ENCODE measurements at regions not wholly inside any gene's neighbourhood (a gene's known extent, or its start where the extent isn't known, plus 50 kb on each side); places are given as distances from the start of the nearest gene placed in this dataset.
"Not testable (repeated sequence)": the region's sequence is repeated elsewhere in the genome, so short reads cannot be mapped to it uniquely, and the experiment has no call there.

GRCh38 chr7:37545619-37546534, 97.2 kb upstream of the ELMO1 start:
- intact Hi-C loops (cut with DNase I) = no loop called here

DNA sequence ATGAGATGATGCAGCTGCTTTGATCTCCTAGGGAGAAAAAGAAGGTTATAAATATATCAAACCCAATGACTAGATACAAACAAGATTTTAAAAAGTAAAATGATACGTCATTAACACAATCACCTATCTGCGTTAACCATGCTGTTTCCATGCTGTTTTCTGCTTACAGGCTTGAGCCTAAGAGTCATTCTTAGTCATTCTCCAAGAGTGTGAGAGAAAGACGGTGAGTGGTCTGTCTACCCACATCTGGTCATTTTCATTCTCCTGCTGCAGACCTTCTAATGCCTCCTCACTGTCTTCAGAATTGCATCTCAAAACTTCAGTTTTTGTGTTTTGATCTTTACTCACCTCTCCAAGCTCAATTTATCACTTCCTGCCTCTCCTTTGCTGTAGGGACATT, 98.0 kb upstream of the ELMO1 start:
- intact Hi-C loops (cut with DNase I) = no loop called here
- no peak for DNase-seq

More at GRCh38 chr7:37545619-37546534, 97.2 kb upstream of the ELMO1 start:
- DNase-seq = no peak

GRCh38 chr7:37549076-37549931, 100.6 kb upstream of the ELMO1 start:
- DNase-seq = no peak
- intact Hi-C loops (cut with DNase I) = no loop called here

GRCh38 chr7:37550426-37550825, 101.8 kb upstream of the ELMO1 start:
- intact Hi-C loops (cut with DNase I) = no loop called here
- DNase-seq = no peak

- intact Hi-C loops (cut with DNase I) = no loop called here
- DNase-seq = no peak
Measured at GRCh38 chr7:37550872-37551271, 102.2 kb upstream of the ELMO1 start.

GRCh38 chr7:37552030-37552429, 103.4 kb upstream of the ELMO1 start:
- intact Hi-C loops (cut with DNase I) = no loop called here
- DNase-seq = no peak

DNA sequence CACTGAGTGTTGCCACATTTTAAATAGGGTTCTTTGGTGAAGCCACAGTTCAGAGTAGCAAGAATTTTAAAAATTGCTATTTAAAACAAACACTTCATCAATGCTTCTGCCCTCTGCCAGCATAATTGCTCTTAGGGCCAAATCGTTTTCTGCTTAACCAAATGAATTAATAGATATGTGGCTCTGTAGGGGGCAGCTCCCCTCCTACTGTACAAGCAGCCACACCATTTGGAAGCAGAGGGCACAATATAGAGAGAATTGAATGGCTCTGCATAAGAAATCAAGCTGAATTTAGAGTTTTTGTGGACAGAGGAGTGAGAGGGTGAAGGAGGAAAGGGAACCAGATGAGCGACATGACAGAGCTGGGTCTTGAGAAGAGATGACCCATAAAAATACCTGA, 103.8 kb upstream of the ELMO1 start:
- DNase-seq; intact Hi-C loops (cut with DNase I): not testable (repeated sequence)

- intact Hi-C loops (cut with DNase I) = no loop called here
- DNase-seq = no peak
Measured at GRCh38 chr7:37555528-37555927, 106.9 kb upstream of the ELMO1 start.

- no peak for DNase-seq
- intact Hi-C loops (cut with DNase I) = no loop called here
Measured at GRCh38 chr7:37557571-37558209, 109.0 kb upstream of the ELMO1 start.

DNA sequence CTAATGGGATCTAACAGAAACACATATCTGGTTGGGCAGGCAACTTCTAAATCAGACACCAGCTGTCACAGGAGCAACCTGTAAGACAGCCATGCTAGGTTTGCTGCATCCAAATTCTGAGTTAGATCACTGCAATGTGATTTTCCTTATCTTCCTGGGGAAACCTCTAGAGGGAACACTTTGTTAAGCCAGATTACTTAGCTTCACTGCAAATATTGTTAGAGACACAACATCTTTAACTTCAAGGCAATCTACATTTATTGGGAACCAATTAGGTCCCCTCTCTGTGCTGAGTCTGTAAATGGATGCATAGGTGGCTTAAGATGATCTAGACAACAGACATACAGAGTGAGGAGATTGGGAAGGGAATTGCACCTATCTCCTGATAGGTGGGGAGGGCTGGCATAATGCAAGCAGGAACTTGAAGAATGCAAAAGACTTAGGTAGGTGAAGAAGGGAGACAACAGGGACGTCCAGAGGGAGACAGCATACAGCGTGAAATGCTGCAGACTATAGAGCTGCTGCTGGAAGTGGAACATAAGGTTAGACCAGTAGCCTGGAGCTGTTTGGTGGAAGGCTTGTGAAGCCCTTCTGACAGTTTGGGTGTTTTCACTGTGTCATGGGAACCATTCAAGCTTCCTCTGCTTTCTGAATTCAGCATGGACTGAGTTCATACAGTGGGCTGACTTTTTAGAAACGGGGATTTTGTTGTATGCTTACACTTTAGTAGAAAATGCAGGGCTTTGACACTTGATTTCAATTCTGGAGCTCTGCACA, 109.8 kb upstream of the ELMO1 start:
- intact Hi-C loops (cut with DNase I) = no loop called here
- no peak for DNase-seq

DNA sequence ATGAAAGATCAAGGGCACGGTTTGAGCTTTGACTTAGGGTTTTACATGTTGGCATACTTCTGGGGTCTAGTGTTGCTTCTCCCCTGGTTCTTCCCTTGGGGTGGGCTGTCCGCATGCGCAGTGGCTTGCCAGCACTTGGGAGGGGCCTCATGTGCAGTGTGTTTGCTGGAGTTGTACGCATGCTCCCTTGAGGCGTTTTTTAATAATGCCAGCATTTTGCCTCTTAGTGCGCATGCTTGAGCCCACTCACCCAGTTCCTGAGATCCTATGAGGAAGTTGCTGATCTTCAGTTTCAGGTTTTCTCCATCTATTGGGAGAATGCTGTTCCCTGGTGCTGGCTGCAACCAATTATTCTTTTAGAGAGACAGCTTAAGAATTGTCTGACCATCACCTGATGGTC, 113.4 kb upstream of the GPR141 start:
- intact Hi-C loops (cut with DNase I) = no loop called here
- DNase-seq = no peak

DNA sequence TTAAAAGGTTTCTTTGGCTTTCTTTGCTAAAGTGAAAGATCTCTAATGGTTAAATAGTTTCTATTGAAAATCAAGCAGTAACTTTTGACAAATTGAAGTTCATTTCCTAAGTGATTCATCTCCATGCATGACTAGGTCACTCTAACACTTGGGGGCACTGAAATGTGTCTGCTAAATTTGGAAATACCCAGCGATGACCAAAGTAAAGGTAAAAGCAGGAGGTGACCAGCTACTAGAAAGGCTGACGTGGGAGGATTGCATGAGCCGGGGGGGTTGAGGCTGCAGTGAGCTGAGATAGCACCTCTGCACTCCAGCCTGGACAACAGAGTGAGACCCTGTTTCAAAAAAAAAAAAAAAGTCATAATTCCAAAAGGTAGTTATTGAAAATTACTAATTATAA, 111.8 kb upstream of the GPR141 start:
- DNase-seq = no peak
- intact Hi-C loops (cut with DNase I) = no loop called here

- intact Hi-C loops (cut with DNase I) = no loop called here
- no peak for DNase-seq
Measured at GRCh38 chr7:37577412-37577811, 106.2 kb upstream of the GPR141 start.

- intact Hi-C loops (cut with DNase I) = no loop called here
- DNase-seq = no peak
Measured at GRCh38 chr7:37577901-37578300, 105.7 kb upstream of the GPR141 start.

DNA sequence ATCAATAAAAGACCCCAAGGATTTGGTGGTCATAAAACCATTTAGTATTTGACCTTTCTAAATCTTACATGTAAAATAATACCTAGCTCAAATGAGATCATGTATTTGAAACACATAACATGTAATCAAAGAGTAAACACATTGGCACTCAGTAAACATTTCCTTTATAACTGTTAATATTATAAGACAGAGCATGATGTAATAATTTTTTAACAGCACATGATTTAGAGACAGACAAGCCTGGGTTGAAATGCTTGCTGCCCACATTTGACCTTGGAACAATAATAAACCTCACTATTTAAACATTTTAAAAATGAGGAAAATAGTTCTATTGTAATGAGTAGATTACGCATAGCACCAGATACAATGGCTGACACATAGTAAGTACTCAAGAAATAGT, 105.2 kb upstream of the GPR141 start:
- no peak for DNase-seq
- intact Hi-C loops (cut with DNase I) = no loop called here

GRCh38 chr7:37580376-37580775, 103.2 kb upstream of the GPR141 start:
- no peak for DNase-seq
- intact Hi-C loops (cut with DNase I) = no loop called here

DNA sequence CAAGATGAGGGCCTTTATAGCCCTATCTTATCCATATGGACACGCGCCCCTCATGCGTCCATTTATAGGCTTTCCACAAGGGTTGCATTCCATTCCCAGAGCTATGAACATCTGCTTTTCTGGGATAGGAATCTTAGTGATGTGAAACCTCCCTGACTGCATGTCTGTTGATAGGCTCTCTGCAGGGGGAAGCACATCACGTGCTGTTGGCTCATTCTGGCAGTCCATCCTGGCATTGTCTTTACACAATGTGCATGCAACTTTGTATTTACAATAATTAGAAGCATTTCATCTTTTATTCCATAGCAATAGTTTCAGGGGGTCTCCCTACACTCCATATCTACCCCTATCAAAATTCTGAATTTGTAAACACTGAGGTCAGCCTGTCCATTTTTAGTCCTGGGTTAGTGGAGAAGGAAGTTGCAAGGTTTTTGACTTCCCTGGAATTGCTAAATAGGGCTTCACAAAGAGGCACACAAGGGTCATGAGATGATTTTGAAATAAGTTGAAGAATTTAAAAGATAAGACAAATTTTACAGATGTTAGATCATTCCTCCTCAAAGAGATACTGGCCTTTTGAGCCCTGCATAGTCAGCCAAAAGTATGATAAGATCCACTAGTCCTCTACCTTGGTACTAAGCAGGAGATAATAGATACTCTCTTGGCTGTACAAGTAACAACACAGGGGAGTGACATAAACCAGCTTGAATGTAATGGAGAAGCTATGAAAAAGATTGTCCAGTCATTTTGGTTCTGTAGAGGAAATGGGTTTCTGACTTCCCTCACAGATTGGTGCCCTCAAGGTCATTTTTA, 98.7 kb upstream of the GPR141 start:
- DNase-seq = peak in 1 of 10 donors; percentile 16
- intact Hi-C loops (cut with DNase I) = not testable (repeated sequence)

DNA sequence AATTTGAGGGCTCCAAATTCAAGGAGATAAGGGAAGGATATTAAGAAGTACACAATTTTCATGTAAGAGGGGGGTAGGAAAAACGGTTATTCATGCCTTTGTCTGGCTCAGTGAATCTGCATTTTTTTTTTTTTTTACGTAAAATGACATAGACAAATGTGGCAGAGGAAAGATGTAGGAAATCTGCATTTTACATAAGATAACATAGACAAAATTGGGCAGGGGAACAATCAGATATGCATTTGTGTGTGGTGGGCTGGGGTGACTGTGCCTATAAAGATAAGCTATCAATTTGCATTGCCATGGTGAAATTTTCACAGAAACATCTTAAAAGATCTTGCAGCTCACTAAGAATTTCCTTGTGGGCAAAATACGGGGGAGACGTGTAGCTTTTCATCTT, 92.7 kb upstream of the GPR141 start:
- intact Hi-C loops (cut with DNase I) = no loop called here
- no peak for DNase-seq

- DNase-seq = no peak
- intact Hi-C loops (cut with DNase I) = no loop called here
Measured at GRCh38 chr7:37592366-37592765, 91.2 kb upstream of the GPR141 start.

DNA sequence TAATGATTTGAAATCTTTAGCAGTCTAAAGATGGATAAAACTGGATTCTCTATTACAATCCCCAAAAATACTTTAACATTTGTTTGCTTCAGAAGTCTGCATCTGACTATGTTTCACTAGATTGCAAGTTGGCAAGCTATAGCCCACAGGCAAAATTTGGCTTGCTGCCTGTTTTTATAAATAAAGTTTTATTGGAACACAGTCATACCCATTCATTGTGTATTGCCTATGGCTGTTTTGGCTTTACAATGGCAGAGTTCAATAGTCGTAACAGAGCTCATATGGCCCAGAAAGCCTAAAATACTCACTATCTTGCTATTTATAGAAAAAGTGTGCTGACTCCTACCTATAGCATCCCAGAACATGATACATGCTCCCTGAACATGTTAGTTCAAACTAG, 89.0 kb upstream of the GPR141 start:
- intact Hi-C loops (cut with DNase I) = no loop called here
- DNase-seq = no peak

All from posterior cingulate gyrus (tissue), 11 donors.